Motor neuron (in vitro differentiated cells): ENCODE measurements at regions not wholly inside any gene's neighbourhood (a gene's known extent, or its start where the extent isn't known, plus 50 kb on each side); places are given as distances from the start of the nearest gene placed in this dataset.
A peak's percentile ranks its signal among the peaks of the same experiment; 100 is the strongest.
"Not testable (repeated sequence)": the region's sequence is repeated elsewhere in the genome, so short reads cannot be mapped to it uniquely, and the experiment has no call there.

Experiments used
- ATAC-seq, 8 experiments: fragments of 200-7000 bp; cut with Tn5 transposase; replicated peaks in 6 of 8; 2 replicates each; pipeline ENCODE4 v1.8.0; 2021; ENCODE audit warnings: mild to moderate bottlenecking in 8 of 8, moderate library complexity in 8 of 8
- H3K27ac ChIP-seq, 2 donors: fragments of 250-450 bp; sonication (Bioruptor Pico); 2 replicates each; pipeline ENCODE4 v1.9.0; 2021; ENCODE audit warnings: antibody characterized with exemption in 2 of 2, mild to moderate bottlenecking in 2 of 2, moderate library complexity in 1 of 2
- H3K4me1 ChIP-seq, 2 donors: fragments of 250-450 bp; sonication (Bioruptor Pico); replicated peaks in 1 of 2; 2 replicates each; pipeline ENCODE4 v1.6.1; 2021; ENCODE audit warnings: antibody characterized with exemption in 2 of 2, mild to moderate bottlenecking in 2 of 2, moderate library complexity in 1 of 2
- H3K4me3 ChIP-seq, 5 donors: fragments of 250-450 bp; sonication (Bioruptor Pico); 2 replicates each; pipeline ENCODE4 v1.9.0; 2021; ENCODE audit warnings: antibody characterized with exemption in 5 of 5, mild to moderate bottlenecking in 5 of 5, moderate library complexity in 4 of 5
- WGBS, 10 experiments: fragments of 450-650 bp; shearing (Covaris generic); methylation state at CpG; one replicate each; pipeline ENCODE4 v1.0.0; 2022; 5-methylcytosine and 5-hydroxymethylcytosine counted together
- in situ Hi-C, 9 experiments: fragments of 400-800 bp; cut with MboI; loops; one replicate each; pipeline ENCODE4 v1.15.0; 2021; ENCODE audit warnings: low sequenced_read_pairs in 9 of 9, low pct_unique_long_range_greater_than_20kb in 2 of 9; ENCODE audit not compliant: unreplicated experiment in 9 of 9

GRCh38 chr9:41332562-41332961 lies 143.4 kb upstream of the ZNG1F start:
- H3K4me1 ChIP-seq, in situ Hi-C loops, ATAC-seq, H3K27ac ChIP-seq, H3K4me3 ChIP-seq: not testable (repeated sequence)
- no CpG with 5 or more reads among the region's 5 CpGs for WGBS, 10 experiments

GRCh38 chr9:41321277-41321676 lies 132.2 kb upstream of the ZNG1F start:
- in situ Hi-C loops, ATAC-seq, H3K4me3 ChIP-seq, H3K27ac ChIP-seq, H3K4me1 ChIP-seq: not testable (repeated sequence)
- WGBS, 10 experiments = 29 to 80% methylated on average over 2 of the region's 2 CpGs; no CpG with 5 or more reads in 8 of the 10 experiments

- H3K4me1 ChIP-seq, H3K4me3 ChIP-seq, ATAC-seq, H3K27ac ChIP-seq, in situ Hi-C loops: not testable (repeated sequence)
- WGBS, 10 experiments = 0% methylated on average over 1 of the region's 6 CpGs; no CpG with 5 or more reads in 9 of the 10 experiments
Observed at GRCh38 chr9:41308953-41309352, 119.8 kb upstream of the ZNG1F start.

GRCh38 chr9:41285744-41286143 lies 96.6 kb upstream of the ZNG1F start:
- in situ Hi-C loops = not testable (repeated sequence)

GRCh38 chr9:41280299-41281238 lies 91.5 kb upstream of the ZNG1F start:
- WGBS, 10 experiments = no CpG with 5 or more reads among the region's 31 CpGs
- in situ Hi-C loops, H3K4me3 ChIP-seq, H3K27ac ChIP-seq, H3K4me1 ChIP-seq: not testable (repeated sequence)
- peak in 1 of 8 experiments; percentile 24 for ATAC-seq

More at GRCh38 chr9:41285744-41286143, 96.6 kb upstream of the ZNG1F start:
- no CpG with 5 or more reads among the region's 16 CpGs for WGBS, 10 experiments
- ATAC-seq, H3K27ac ChIP-seq, H3K4me3 ChIP-seq, H3K4me1 ChIP-seq: not testable (repeated sequence)

- H3K4me3 ChIP-seq, in situ Hi-C loops, ATAC-seq, H3K27ac ChIP-seq, H3K4me1 ChIP-seq: not testable (repeated sequence)
- no CpG with 5 or more reads among the region's 13 CpGs for WGBS, 10 experiments
Observed at GRCh38 chr9:41279437-41279836, 90.3 kb upstream of the ZNG1F start.

GRCh38 chr9:41279033-41279432 lies 89.9 kb upstream of the ZNG1F start:
- no CpG with 5 or more reads among the region's 6 CpGs for WGBS, 10 experiments
- in situ Hi-C loops, H3K4me1 ChIP-seq, ATAC-seq, H3K4me3 ChIP-seq, H3K27ac ChIP-seq: not testable (repeated sequence)

GRCh38 chr9:41273549-41274267 lies 84.6 kb upstream of the ZNG1F start:
- H3K27ac ChIP-seq = peak overlapping the region; percentile 74 to 86
- in situ Hi-C loops, H3K4me1 ChIP-seq: not testable (repeated sequence)
- H3K4me3 ChIP-seq = peak overlapping the region; percentile 31 to 51 (median 40)
- no CpG with 5 or more reads among the region's 59 CpGs for WGBS, 10 experiments
- peak; percentile 100 for ATAC-seq

- Histone ChIP-seq H3K4me3 (peak overlapping the region in 2 of 5 donors; percentile 31 to 37), H3K27ac (peak overlapping the region in 1 of 2 donors; percentile 86)
- in situ Hi-C loops, H3K4me1 ChIP-seq, ATAC-seq: not testable (repeated sequence)
- no CpG with 5 or more reads among the region's 49 CpGs for WGBS, 10 experiments
Observed at GRCh38 chr9:41272879-41273548, 83.9 kb upstream of the ZNG1F start.

GRCh38 chr9:41270992-41271391 lies 81.9 kb upstream of the ZNG1F start:
- H3K27ac ChIP-seq, H3K4me1 ChIP-seq, in situ Hi-C loops, ATAC-seq: not testable (repeated sequence)
- H3K4me3 ChIP-seq = peak overlapping the region in 4 of 5 donors; percentile 8 to 29 (median 14)
- no CpG with 5 or more reads among the region's 1 CpG for WGBS, 10 experiments

GRCh38 chr9:41269471-41269870 lies 80.4 kb upstream of the ZNG1F start:
- ATAC-seq, H3K27ac ChIP-seq, H3K4me1 ChIP-seq, in situ Hi-C loops, H3K4me3 ChIP-seq: not testable (repeated sequence)
- WGBS, 10 experiments = no CpG with 5 or more reads among the region's 14 CpGs

GRCh38 chr9:41269054-41269453 lies 79.9 kb upstream of the ZNG1F start:
- H3K27ac ChIP-seq, in situ Hi-C loops, ATAC-seq, H3K4me1 ChIP-seq, H3K4me3 ChIP-seq: not testable (repeated sequence)
- no CpG with 5 or more reads among the region's 18 CpGs for WGBS, 10 experiments

- ATAC-seq, H3K4me3 ChIP-seq, H3K27ac ChIP-seq, H3K4me1 ChIP-seq, in situ Hi-C loops: not testable (repeated sequence)
- no CpG with 5 or more reads among the region's 25 CpGs for WGBS, 10 experiments
Observed at GRCh38 chr9:41266602-41267001, 77.5 kb upstream of the ZNG1F start.
